ENCODE measurements at regions not wholly inside any gene's neighbourhood (a gene's known extent, or its start where the extent isn't known, plus 50 kb on each side); places are given as distances from the start of the nearest gene placed in this dataset.

GRCh38 chr1:219461981-219462400, 150.9 kb downstream of the ZC3H11B start:
- Histone ChIP-seq H3K27ac (no peak overlapping the region), H3K4me1 (ENCODE audit: low read depth) (peaks cover 7% of the 10 kb centered on the region), H3K36me3 (no peaks in the 10 kb centered on the region), H3K27me3 (no peaks in the 10 kb centered on the region), H3K4me3 (no peak overlapping the region), H3K9me3 (ENCODE audit: low read depth) (no peaks in the 10 kb centered on the region)
- DNase-seq (ENCODE audit: low read depth in 1 of 2, low spot score in 1 of 2) = no peak
- TF ChIP-seq CTCF (IDR thresholded peaks at IDR 0.05; ENCODE audit: low read depth, low read length) = no peak

GRCh38 chr1:219460896-219461815, 151.7 kb downstream of the ZC3H11B start:
- no peak for TF ChIP-seq CTCF (IDR thresholded peaks at IDR 0.05; ENCODE audit: low read depth, low read length)
- DNase-seq (ENCODE audit: low read depth in 1 of 2, low spot score in 1 of 2) = no peak
- Histone ChIP-seq H3K27ac (no peak overlapping the region), H3K4me3 (no peak overlapping the region), H3K4me1 (ENCODE audit: low read depth) (peaks cover 7% of the 10 kb centered on the region), H3K36me3 (no peaks in the 10 kb centered on the region), H3K27me3 (no peaks in the 10 kb centered on the region), H3K9me3 (ENCODE audit: low read depth) (no peaks in the 10 kb centered on the region)

GRCh38 chr1:219460081-219460895, 152.6 kb downstream of the ZC3H11B start:
- H3K27me3 ChIP-seq = no peaks in the 10 kb centered on the region
- no peak for TF ChIP-seq CTCF (IDR thresholded peaks at IDR 0.05; ENCODE audit: low read depth, low read length)
- DNase-seq (ENCODE audit: low read depth in 1 of 2, low spot score in 1 of 2) = no peak
- H3K27ac ChIP-seq = no peak overlapping the region
- no peaks in the 10 kb centered on the region for H3K9me3 ChIP-seq (ENCODE audit: low read depth)
- H3K4me3 ChIP-seq = no peak overlapping the region
- no peaks in the 10 kb centered on the region for H3K36me3 ChIP-seq
- H3K4me1 ChIP-seq (ENCODE audit: low read depth) = peaks cover 7% of the 10 kb centered on the region

GRCh38 chr1:219459351-219460080, 153.4 kb downstream of the ZC3H11B start:
- H3K4me1 ChIP-seq (ENCODE audit: low read depth) = peaks cover 7% of the 10 kb centered on the region
- DNase-seq (ENCODE audit: low read depth in 1 of 2, low spot score in 1 of 2) = peak in 1 of 2 donors; percentile 9
- H3K4me3 ChIP-seq = no peak overlapping the region
- H3K36me3 ChIP-seq = no peaks in the 10 kb centered on the region
- H3K27me3 ChIP-seq = no peaks in the 10 kb centered on the region
- TF ChIP-seq CTCF (IDR thresholded peaks at IDR 0.05; ENCODE audit: low read depth, low read length) = no peak
- no peaks in the 10 kb centered on the region for H3K9me3 ChIP-seq (ENCODE audit: low read depth)
- H3K27ac ChIP-seq = no peak overlapping the region

- peaks cover 12% of the 10 kb centered on the region for H3K4me1 ChIP-seq (ENCODE audit: low read depth)
- H3K36me3 ChIP-seq = no peaks in the 10 kb centered on the region
- no peaks in the 10 kb centered on the region for H3K27me3 ChIP-seq
- no peak overlapping the region for H3K4me3 ChIP-seq
- peak overlapping the region; percentile 74 for H3K27ac ChIP-seq
- H3K9me3 ChIP-seq (ENCODE audit: low read depth) = no peaks in the 10 kb centered on the region
- DNase-seq (ENCODE audit: low read depth in 1 of 2, low spot score in 1 of 2) = peak in 1 of 2 donors; percentile 40
- no peak for TF ChIP-seq CTCF (IDR thresholded peaks at IDR 0.05; ENCODE audit: low read depth, low read length)
Observed at GRCh38 chr1:219446288-219446687, 166.6 kb downstream of the ZC3H11B start.
